DOHH2 (cell line): ENCODE measurements at regions not wholly inside any gene's neighbourhood (a gene's known extent, or its start where the extent isn't known, plus 50 kb on each side); places are given as distances from the start of the nearest gene placed in this dataset.

Experiments
- H3F3A ChIP-seq: fragments of 200-600 bp; sonication (generic), shearing (Covaris generic); 2 replicates; pipeline ENCODE4 v1.6.0; 2016; ENCODE audit warnings: antibody characterized with exemption, mild to moderate bottlenecking; ENCODE audit not compliant: control insufficient read depth, insufficient read depth
- H3K27ac ChIP-seq: fragments of 200-600 bp; sonication (generic); 2 replicates; pipeline ENCODE4 v1.5.1; 2014; ENCODE audit warnings: low read depth, mild to moderate bottlenecking, low read length, moderate library complexity
- H3K27me3 ChIP-seq: fragments of 200-600 bp; sonication (generic); 2 replicates; pipeline ENCODE4 v1.6.1; 2014; ENCODE audit warnings: mild to moderate bottlenecking, low read length, mixed read lengths; ENCODE audit not compliant: control insufficient read depth
- H3K36me3 ChIP-seq: fragments of 200-600 bp; sonication (generic); 2 replicates; pipeline ENCODE4 v1.6.1; 2014; ENCODE audit warnings: mild to moderate bottlenecking, low read length, moderate library complexity, mixed read lengths; ENCODE audit not compliant: control insufficient read depth
- H3K4me1 ChIP-seq: fragments of 200-600 bp; sonication (generic); 2 replicates; pipeline ENCODE4 v1.6.1; 2014; ENCODE audit warnings: mild to moderate bottlenecking, low read length, mixed read lengths; ENCODE audit not compliant: control insufficient read depth
- H3K4me2 ChIP-seq: fragments of 200-600 bp; sonication (generic); 2 replicates; pipeline ENCODE4 v1.6.0; 2014; ENCODE audit warnings: mild to moderate bottlenecking, low read length, moderate library complexity
- H3K4me3 ChIP-seq: fragments of 200-600 bp; sonication (generic); 2 replicates; pipeline ENCODE4 v1.5.1; 2014; ENCODE audit warnings: mild to moderate bottlenecking, low read length, mixed read lengths
- H3K79me2 ChIP-seq: fragments of 200-600 bp; sonication (generic); 2 replicates; pipeline ENCODE4 v1.6.1; 2014; ENCODE audit warnings: mild to moderate bottlenecking, low read length, mixed read lengths; ENCODE audit not compliant: control insufficient read depth
- H3K9me2 ChIP-seq: fragments of 200-600 bp; sonication (generic); replicated peaks from 2 replicates; pipeline ENCODE4 v1.6.1; 2014; ENCODE audit warnings: mild to moderate bottlenecking, low read length, mixed read lengths; ENCODE audit not compliant: control insufficient read depth
- H3K9me3 ChIP-seq: fragments of 200-600 bp; sonication (generic); 2 replicates; pipeline ENCODE4 v1.6.1; 2014; ENCODE audit warnings: antibody characterized with exemption, low read length, mixed read lengths; ENCODE audit not compliant: control insufficient read depth, insufficient read depth
- H4K20me1 ChIP-seq: fragments of 200-600 bp; sonication (generic); 2 replicates; pipeline ENCODE4 v1.6.0; 2014; ENCODE audit warnings: low read depth, mild to moderate bottlenecking, antibody characterized with exemption, low read length, moderate library complexity; ENCODE audit not compliant: control insufficient read depth, insufficient read depth
- CTCF ChIP-seq: fragments of 200-600 bp; sonication (generic); IDR thresholded peaks from one replicate; pipeline ENCODE4 v1.5.1; 2014; ENCODE audit warnings: antibody characterized with exemption, mild to moderate bottlenecking, low read depth, low read length; ENCODE audit not compliant: poor library complexity, severe bottlenecking
- EZH2phosphoT487 ChIP-seq: fragments of 200-600 bp; sonication (generic); IDR thresholded peaks from 2 replicates; pipeline ENCODE4 v1.6.1; 2017; ENCODE audit warnings: borderline replicate concordance, mild to moderate bottlenecking, antibody characterized with exemption, low read length, moderate library complexity, mixed read lengths

DNA sequence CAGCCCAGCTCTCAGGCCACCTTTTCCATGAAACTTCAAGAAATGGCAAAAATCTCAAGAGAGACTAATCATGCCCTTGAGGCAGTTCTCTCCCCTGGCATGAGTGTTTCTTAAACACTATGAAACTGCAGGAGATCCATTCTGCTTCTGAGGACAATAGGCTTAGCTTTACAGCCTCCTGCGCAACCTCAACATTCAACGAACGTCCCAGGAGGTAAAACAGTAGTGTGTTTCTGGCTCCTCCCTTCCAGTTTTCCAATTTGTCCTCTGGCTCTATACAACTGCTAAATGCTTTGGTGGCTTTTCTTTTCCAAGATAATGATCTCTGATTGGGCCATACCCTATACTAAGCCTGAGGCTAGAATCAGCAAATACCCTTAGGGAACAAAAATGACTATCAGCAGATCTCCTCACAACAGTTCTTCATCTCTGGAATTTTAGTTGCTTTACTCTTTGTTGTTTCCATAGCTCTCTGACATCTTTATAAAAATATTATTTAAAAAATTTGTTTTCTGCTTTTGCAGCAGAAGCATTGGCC lies 87.0 kb upstream of the FAT1 start:
- no peaks in the 10 kb centered on the region for H3K79me2 ChIP-seq
- H3K9me2 ChIP-seq: no peaks in the 10 kb centered on the region
- no peak overlapping the region for H3K4me3 ChIP-seq
- no peaks in the 10 kb centered on the region for H3K27me3 ChIP-seq
- H3K36me3 ChIP-seq: no peaks in the 10 kb centered on the region
- H3F3A ChIP-seq: no peaks in the 10 kb centered on the region
- H3K4me2 ChIP-seq: no peak overlapping the region
- no peaks in the 10 kb centered on the region for H4K20me1 ChIP-seq
- H3K27ac ChIP-seq: no peak overlapping the region
- H3K4me1 ChIP-seq: no peaks in the 10 kb centered on the region
- no peaks in the 10 kb centered on the region for H3K9me3 ChIP-seq
- no peak for TF ChIP-seq EZH2phosphoT487
- no peak for TF ChIP-seq CTCF

DNA sequence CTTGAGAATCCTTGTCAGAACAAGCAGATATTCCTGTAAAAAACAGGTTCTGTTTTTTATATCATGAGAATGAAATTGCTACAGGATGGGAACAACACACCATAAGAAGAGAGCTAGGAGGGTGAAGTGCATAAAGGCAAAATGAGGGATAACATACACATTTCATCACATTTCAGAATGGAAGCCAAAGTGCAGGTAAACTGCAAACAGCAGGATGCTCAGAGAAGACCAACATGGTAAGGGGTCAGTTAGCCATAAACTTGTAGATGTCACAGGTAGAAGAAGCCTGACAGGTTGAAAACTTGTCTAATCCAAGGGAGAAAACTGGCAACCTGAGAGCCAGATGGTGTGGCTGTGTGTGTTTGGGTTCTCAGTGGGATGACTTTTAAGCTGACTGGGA lies 88.9 kb upstream of the FAT1 start:
- Histone ChIP-seq H3K36me3 (no peaks in the 10 kb centered on the region), H3K4me2 (no peak overlapping the region), H3K79me2 (no peaks in the 10 kb centered on the region), H4K20me1 (no peaks in the 10 kb centered on the region), H3K4me1 (no peaks in the 10 kb centered on the region), H3K9me2 (no peaks in the 10 kb centered on the region), H3K4me3 (no peak overlapping the region), H3K27me3 (no peaks in the 10 kb centered on the region), H3F3A (no peaks in the 10 kb centered on the region), H3K9me3 (no peaks in the 10 kb centered on the region), H3K27ac (no peak overlapping the region)
- TF ChIP-seq CTCF: no peak
- TF ChIP-seq EZH2phosphoT487: no peak

DNA sequence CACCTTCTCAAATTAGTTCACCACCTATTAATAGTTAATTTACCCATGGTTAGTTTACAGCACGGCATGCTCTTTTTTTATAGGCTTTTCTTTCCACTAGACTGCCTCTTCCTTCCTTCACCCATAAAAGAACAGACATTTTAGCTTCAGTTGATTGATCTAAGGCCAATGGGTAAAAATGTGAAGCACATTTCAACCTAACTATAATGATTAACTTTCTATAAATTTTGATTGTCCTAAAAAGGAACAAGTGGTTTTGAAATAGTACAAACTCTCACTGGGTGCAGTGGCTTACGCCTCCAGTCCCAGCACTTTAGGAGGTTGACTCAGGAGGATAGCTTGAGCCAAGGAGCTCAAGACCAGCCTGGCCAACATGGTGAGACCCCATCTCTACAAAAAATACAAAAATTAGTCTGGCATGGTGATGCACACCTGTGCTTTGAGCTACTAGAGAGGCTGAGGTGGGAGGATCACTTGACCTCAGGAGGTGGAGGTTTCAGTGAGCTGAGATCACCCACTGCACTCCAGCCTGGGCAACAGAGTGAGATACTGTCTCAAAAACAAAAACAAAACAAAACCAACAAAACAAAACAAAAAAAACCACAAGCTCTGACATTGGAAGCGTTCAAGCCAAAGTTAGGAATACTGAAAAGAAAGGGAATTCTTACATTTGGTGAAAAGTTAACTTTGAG lies 89.9 kb upstream of the FAT1 start:
- Histone ChIP-seq H3F3A (no peaks in the 10 kb centered on the region), H3K4me2 (no peak overlapping the region), H3K27me3 (no peaks in the 10 kb centered on the region), H3K79me2 (no peaks in the 10 kb centered on the region), H3K36me3 (no peaks in the 10 kb centered on the region), H3K4me3 (no peak overlapping the region), H3K9me3 (no peaks in the 10 kb centered on the region), H3K9me2 (no peaks in the 10 kb centered on the region), H3K4me1 (no peaks in the 10 kb centered on the region), H3K27ac (no peak overlapping the region), H4K20me1 (no peaks in the 10 kb centered on the region)
- no peak for TF ChIP-seq CTCF
- TF ChIP-seq EZH2phosphoT487: no peak
